NCI-H345 treated with DMSO at 0.1 percent for 48 hours (cell line): ENCODE measurements at regions not wholly inside any gene's neighbourhood (a gene's known extent, or its start where the extent isn't known, plus 50 kb on each side); places are given as distances from the start of the nearest gene placed in this dataset.
A peak's percentile ranks its signal among the peaks of the same experiment; 100 is the strongest.
"Not testable (repeated sequence)": the region's sequence is repeated elsewhere in the genome, so short reads cannot be mapped to it uniquely, and the experiment has no call there.

Experiments
- DNase-seq: peaks from one replicate; lab custom pipeline; 2025; ENCODE audit not compliant: unreplicated experiment; lab: John Stamatoyannopoulos, UW

GRCh38 chr10:33794460-33794859 lies 460.0 kb upstream of the NRP1 start:
- no peak for DNase-seq

GRCh38 chr10:33793793-33794192 lies 459.3 kb upstream of the NRP1 start:
- no peak for DNase-seq

- DNase-seq: no peak
Measured at GRCh38 chr10:33791272-33791660, 456.8 kb upstream of the NRP1 start.

- no peak for DNase-seq
Measured at GRCh38 chr10:33790521-33791271, 456.2 kb upstream of the NRP1 start.

- DNase-seq: no peak
Measured at GRCh38 chr10:33783557-33783956, 449.1 kb upstream of the NRP1 start.

GRCh38 chr10:33783078-33783477 lies 448.6 kb upstream of the NRP1 start:
- no peak for DNase-seq

- DNase-seq: no peak
Measured at GRCh38 chr10:33781606-33782395, 447.3 kb upstream of the NRP1 start.

- DNase-seq: no peak
Measured at GRCh38 chr10:33780961-33781360, 446.5 kb upstream of the NRP1 start.

GRCh38 chr10:33777223-33777622 lies 442.8 kb upstream of the NRP1 start:
- no peak for DNase-seq

- no peak for DNase-seq
Measured at GRCh38 chr10:33776419-33777070, 442.1 kb upstream of the NRP1 start.

- DNase-seq: no peak
Measured at GRCh38 chr10:33774857-33775256, 440.4 kb upstream of the NRP1 start.

GRCh38 chr10:33773886-33774480 lies 439.5 kb upstream of the NRP1 start:
- DNase-seq: no peak

GRCh38 chr10:33773253-33773573 lies 438.7 kb upstream of the NRP1 start:
- no peak for DNase-seq

GRCh38 chr10:33772370-33773252 lies 438.1 kb upstream of the NRP1 start:
- peak; percentile 48 for DNase-seq

- not testable (repeated sequence) for DNase-seq
Measured at GRCh38 chr10:33771856-33772255, 437.4 kb upstream of the NRP1 start.

- no peak for DNase-seq
Measured at GRCh38 chr10:33764694-33765185, 430.3 kb upstream of the NRP1 start.

GRCh38 chr10:33760056-33760943 lies 425.8 kb upstream of the NRP1 start:
- no peak for DNase-seq

GRCh38 chr10:33759191-33759590 lies 424.7 kb upstream of the NRP1 start:
- no peak for DNase-seq

GRCh38 chr10:33758299-33758698 lies 423.8 kb upstream of the NRP1 start:
- DNase-seq: no peak

- DNase-seq: no peak
Measured at GRCh38 chr10:33754052-33754451, 419.6 kb upstream of the NRP1 start.
